NCI-H460 (cell line): ENCODE measurements at regions not wholly inside any gene's neighbourhood (a gene's known extent, or its start where the extent isn't known, plus 50 kb on each side); places are given as distances from the start of the nearest gene placed in this dataset.

ENCODE experiments used
- DNase-seq: peaks from one replicate; pipeline ENCODE4 v3.0.0-alpha.2; 2016; ENCODE audit warnings: low read depth; ENCODE audit errors: extremely low read depth

GRCh38 chr11:129590030-129590752 lies 214.5 kb downstream of the BARX2 start:
- no peak for DNase-seq

- no peak for DNase-seq
Measured at GRCh38 chr11:129590753-129591475, 215.3 kb downstream of the BARX2 start.

DNA sequence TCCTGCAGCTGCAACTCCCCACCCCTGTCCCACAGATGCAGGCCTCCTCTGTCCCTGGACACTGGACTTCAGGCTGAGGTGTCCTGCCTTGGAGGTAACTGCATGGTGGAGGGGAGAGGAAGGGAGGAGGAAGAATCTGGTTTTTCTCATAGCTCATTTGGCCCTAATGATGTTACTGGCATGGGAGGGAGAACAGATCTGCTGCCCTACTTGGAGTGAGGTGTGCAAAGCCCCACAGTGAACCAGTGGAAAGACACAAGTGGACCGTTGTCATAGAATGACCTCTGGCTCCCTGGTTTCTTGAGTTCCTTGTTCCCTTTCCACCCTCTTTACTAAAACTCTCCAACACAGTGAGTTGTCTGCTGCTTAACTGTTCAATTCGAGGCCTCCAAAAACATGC lies 215.9 kb downstream of the BARX2 start:
- no peak for DNase-seq

GRCh38 chr11:129592191-129592590 lies 216.5 kb downstream of the BARX2 start:
- DNase-seq, result no peak

DNA sequence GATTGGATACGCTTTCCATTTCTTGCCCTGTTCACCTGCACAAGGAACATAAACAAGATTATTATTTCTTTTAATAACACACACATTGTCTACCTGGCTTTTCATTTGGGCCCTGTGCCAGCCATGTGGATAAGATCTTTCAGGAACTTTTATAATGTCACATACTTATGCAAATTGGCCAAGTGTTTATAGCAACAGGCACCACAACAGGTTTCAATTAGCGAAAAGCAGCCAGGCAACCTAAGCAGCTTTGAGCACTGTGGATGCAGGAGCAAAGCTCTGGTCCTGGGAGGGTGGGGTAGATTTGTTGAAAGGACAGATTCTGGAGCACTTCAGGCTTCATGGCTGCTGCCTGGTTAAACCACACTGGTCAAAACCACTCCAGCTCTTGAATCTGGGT lies 217.4 kb downstream of the BARX2 start:
- DNase-seq, result no peak

DNA sequence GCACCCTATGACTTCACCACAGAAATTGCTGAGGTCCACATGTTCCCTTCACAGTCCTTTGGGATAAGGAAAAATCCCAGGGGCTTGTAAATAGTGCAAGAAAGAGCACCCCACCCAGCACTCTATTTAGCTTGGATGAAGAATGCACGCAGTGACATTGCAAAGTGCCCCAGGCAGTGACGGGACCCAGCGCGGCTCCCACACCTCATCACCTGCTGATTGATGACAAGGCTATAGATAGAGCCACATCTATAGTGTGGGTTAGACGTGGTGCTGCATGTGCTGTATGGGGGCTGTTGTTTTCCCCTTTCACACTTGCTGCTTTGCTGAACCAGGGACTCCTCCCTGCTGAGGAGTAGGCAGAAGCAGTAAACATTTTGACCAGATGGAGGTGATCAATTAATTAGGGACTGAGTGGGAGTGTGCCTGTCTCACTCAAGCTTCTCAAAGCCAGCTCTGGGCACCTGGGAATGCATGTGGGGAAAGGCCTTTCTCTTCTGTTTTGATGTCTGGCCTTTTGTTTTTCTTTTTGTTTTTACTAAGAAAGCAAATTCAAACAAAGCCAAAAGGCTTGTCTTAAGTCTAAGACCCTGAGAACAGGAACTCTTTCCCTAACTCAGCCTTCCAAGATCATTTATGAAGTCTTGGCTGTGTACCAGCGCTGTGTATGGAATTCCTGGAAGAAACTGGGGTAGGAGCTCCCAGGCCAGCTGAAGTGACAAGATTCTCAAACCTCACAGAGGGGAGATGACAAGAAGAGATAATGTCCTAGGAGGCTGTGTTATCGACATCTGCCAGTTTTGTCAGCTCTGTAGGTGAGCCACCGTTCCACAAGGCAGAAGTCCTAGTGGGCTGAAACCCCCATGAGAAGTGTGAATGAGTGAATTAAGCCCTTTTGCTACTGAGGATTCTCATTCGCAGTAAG lies 219.7 kb downstream of the BARX2 start:
- no peak for DNase-seq

DNA sequence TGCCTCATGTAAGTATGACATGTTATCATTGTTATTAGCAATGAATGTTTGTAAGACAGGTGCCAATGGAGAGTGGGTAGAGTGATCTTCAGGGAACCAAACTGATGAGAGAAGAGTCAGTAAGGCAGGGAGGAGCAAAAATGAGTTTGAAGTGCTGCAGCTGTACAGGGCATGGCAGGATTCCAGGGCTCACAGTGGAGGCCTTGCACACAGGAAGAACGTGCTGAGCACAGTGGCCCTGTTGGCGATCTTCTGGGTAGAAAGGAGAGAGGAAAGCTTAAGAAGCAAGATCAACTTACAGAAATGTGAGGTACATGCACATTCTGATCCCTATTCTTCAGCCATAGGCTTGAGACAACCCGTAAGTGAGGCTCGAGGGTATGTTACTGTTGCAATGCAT lies 219.3 kb upstream of the TMEM45B start:
- no peak for DNase-seq

- no peak for DNase-seq
Measured at GRCh38 chr11:129598378-129598777, 217.3 kb upstream of the TMEM45B start.

GRCh38 chr11:129605815-129606214 lies 209.8 kb upstream of the TMEM45B start:
- no peak for DNase-seq

DNA sequence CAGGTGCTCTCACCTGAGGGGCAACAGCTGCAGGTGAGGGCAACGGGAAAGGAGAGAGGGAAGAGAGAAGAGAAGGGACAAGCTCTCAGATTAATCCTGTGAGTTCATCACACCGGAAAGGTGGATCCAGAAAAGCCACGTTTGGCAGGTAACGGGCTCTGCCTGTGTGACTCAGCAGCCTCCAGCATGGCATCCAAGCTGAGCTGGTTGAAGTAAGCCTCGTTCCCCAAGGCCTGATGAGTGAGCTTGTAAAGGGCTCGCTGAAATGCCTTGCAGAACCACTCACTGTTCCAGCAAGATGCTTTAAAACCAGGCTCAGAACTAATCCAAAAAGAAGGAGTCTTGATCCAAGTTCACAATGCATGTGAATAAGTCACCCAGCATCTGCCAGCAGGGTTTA lies 206.9 kb upstream of the TMEM45B start:
- DNase-seq, result no peak

GRCh38 chr11:129610125-129610524 lies 205.5 kb upstream of the TMEM45B start:
- DNase-seq, result no peak

GRCh38 chr11:129610545-129610944 lies 205.1 kb upstream of the TMEM45B start:
- DNase-seq, result no peak

DNA sequence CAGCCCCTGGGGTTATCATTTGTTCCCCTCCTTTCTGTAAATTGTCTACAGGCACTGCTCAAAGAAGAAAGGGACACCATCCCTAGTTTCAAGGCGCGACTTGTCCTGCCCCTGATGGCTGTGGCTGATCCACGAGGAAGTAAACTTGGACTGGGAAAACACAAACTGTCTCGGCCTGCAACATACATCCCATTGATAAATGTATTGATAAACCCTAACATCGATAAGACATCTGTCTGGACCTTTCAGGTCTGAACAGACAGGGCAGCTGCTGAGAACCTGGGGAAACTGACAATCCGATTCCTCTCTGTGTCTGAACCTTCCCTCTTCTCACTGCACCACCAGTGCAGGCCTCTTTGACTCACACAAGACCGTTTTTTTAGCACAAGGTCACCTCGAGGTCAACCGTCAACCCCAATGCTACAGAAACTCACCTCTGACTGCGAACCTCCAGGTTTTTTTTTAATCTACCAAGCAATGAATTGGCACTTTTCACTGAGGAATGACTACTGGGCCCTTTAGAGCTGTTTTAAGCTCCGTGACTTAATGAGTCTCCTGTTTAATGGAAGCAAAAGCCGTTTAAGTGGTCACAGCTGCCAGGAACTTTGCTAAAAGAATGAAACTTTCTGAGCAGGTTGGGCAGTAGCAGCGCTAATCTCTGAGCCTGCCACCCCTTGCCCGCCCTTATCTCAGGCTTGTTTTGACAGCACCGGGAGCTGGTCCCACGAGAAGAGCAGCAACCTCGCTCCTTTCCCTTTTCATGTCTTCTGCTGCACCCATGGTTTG lies 203.8 kb upstream of the TMEM45B start:
- no peak for DNase-seq

GRCh38 chr11:129612447-129612961 lies 203.1 kb upstream of the TMEM45B start:
- no peak for DNase-seq

DNA sequence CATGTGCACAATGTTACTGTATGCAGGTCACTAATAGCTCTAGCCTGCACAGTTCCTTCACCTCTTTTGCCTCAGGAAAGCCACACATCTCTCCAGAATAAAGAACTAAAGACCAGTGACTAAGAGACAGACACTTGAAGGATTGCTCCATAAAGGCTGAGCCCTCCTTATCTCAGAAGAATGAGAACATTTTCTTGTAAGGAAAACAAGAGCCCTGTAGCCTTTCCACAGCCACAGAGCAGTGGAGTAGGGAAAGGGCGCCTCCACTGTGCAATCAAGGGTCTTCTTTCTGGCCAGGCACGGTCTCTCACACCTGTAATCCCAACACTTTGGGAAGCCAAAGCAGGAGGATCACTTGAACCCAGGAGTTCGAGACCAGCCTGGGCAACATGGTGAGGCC lies 202.6 kb upstream of the TMEM45B start:
- DNase-seq, result no peak

GRCh38 chr11:129614256-129614944 lies 201.2 kb upstream of the TMEM45B start:
- DNase-seq, result no peak

- no peak for DNase-seq
Measured at GRCh38 chr11:129618046-129618569, 197.5 kb upstream of the TMEM45B start.

DNA sequence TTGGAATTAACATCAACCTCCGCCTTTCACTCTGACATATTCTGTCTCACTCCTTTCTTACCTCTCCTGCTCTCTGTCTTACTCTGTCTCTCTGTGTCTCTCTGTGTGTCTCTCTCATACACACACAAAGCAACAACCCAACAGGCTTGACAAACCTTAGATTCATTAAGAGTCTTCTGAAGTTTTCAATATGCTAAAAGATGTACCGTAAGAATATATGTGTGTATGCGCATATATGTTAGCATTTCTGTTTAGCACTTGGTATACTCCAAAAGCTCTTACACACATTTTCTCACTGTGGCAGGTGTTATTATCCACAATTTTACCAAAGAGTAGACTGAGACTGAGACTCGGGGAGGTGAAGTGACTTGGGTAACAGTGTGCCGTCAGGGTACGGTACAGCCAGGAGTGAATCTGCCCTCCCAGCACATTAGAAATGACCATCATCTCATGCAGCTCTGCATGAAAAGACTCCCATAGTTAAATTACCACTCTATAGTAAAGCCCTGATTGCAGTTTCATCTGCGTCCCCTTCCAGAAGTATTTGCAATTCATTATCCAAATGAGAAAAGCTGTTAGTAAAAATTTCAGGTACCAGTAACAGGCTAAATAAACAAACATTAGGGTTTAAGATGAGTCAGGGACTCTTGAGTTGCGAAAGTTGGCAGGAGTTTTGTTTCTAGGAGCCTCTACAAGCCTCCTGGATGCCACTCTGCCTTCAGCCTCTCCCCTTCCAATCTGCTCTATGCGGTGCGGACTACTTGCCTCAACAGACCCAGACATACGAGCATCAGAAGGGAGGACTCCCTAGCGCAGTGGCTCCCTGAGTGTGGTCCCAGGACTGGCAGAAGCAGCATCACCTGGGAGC lies 195.2 kb upstream of the TMEM45B start:
- DNase-seq, result no peak
